Activated T-cell treated with anti-CD3 and anti-CD28 coated beads, Interleukin-2, amount 50 U/mL, for 24 hours (primary cell): ENCODE measurements at regions not wholly inside any gene's neighbourhood (a gene's known extent, or its start where the extent isn't known, plus 50 kb on each side); places are given as distances from the start of the nearest gene placed in this dataset.

Experiments used
- DNase-seq: peaks from one replicate; pipeline ENCODE4 v3.0.0-alpha.2; 2020
- H3K27ac Mint-ChIP-seq: 2 replicates; pipeline ENCODE4 v1.8.0; 2020; ENCODE audit warnings: mild to moderate bottlenecking, mixed read lengths
- H3K27me3 Mint-ChIP-seq: 2 replicates; pipeline ENCODE4 v1.8.0; 2020; ENCODE audit warnings: mixed read lengths
- H3K36me3 Mint-ChIP-seq: 2 replicates; pipeline ENCODE4 v1.8.0; 2020; ENCODE audit warnings: low read depth, mixed read lengths
- H3K4me1 Mint-ChIP-seq: 2 replicates; pipeline ENCODE4 v1.8.0; 2020; ENCODE audit warnings: low read depth, mixed read lengths
- H3K4me3 Mint-ChIP-seq: 2 replicates; pipeline ENCODE4 v1.8.0; 2020; ENCODE audit warnings: mild to moderate bottlenecking, moderate library complexity, mixed read lengths
- H3K9me3 Mint-ChIP-seq: 2 replicates; pipeline ENCODE4 v1.8.0; 2020; ENCODE audit warnings: mixed read lengths

- H3K9me3 Mint-ChIP-seq, result no peaks in the 10 kb centered on the region
- no peak for DNase-seq
- no peak overlapping the region for H3K27ac Mint-ChIP-seq
- H3K4me3 Mint-ChIP-seq, result no peak overlapping the region
- H3K36me3 Mint-ChIP-seq, result no peaks in the 10 kb centered on the region
- H3K4me1 Mint-ChIP-seq, result peaks cover 7% of the 10 kb centered on the region
- peaks cover 26% of the 10 kb centered on the region for H3K27me3 Mint-ChIP-seq
These were observed 254.4 kb downstream of the GLUD2 start for GRCh38 chrX:121301822-121302221.

- peaks cover 26% of the 10 kb centered on the region for H3K27me3 Mint-ChIP-seq
These were observed 260.0 kb downstream of the GLUD2 start for GRCh38 chrX:121307449-121307848.

DNA sequence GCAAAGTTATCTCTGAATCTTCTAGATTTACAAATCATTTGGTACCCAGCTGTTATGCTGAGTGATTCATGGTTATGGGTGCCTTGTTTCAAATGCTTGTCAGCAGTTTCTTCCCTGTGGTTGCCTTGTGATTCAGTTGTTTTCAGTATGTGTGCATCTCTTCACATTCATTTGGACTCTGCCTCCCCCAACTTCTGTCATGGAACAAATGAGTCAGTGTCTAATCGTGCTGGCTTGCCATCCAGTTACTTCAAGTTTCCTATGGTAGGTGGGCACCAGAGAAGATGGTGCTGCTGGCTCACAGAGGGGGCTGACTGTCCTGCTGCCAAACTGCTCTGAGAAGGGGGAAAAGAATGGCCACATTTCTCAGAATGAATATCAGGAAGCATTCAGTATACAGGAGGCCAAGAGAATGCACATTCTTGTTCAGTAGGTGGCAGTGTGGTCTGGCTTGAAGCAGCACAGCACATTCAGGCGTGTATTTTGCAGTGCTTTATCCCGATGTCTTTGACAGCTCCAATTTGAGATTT, 260.9 kb downstream of the GLUD2 start:
- H3K36me3 Mint-ChIP-seq, result no peaks in the 10 kb centered on the region
- peaks cover 24% of the 10 kb centered on the region for H3K27me3 Mint-ChIP-seq
- no peaks in the 10 kb centered on the region for H3K9me3 Mint-ChIP-seq
- peak; percentile 53 for DNase-seq
- H3K27ac Mint-ChIP-seq, result peak overlapping the region; percentile 92
- peaks cover 26% of the 10 kb centered on the region for H3K4me1 Mint-ChIP-seq
- no peak overlapping the region for H3K4me3 Mint-ChIP-seq

More at GRCh38 chrX:121307449-121307848, 260.0 kb downstream of the GLUD2 start:
- no peak for DNase-seq
- H3K4me3 Mint-ChIP-seq, result no peak overlapping the region
- no peaks in the 10 kb centered on the region for H3K9me3 Mint-ChIP-seq
- H3K27ac Mint-ChIP-seq, result peak overlapping the region; percentile 92
- H3K4me1 Mint-ChIP-seq, result peaks cover 26% of the 10 kb centered on the region
- H3K36me3 Mint-ChIP-seq, result no peaks in the 10 kb centered on the region

- H3K27me3 Mint-ChIP-seq, result peaks cover 12% of the 10 kb centered on the region
These were observed 263.4 kb downstream of the GLUD2 start for GRCh38 chrX:121310820-121311219.

GRCh38 chrX:121320441-121320840, 273.0 kb downstream of the GLUD2 start:
- Mint-ChIP-seq H3K9me3 (no peaks in the 10 kb centered on the region), H3K27ac (no peak overlapping the region), H3K4me3 (no peak overlapping the region), H3K27me3 (peaks cover 36% of the 10 kb centered on the region), H3K4me1 (no peaks in the 10 kb centered on the region), H3K36me3 (no peaks in the 10 kb centered on the region)
- no peak for DNase-seq

More at GRCh38 chrX:121310820-121311219, 263.4 kb downstream of the GLUD2 start:
- H3K4me1 Mint-ChIP-seq, result peaks cover 26% of the 10 kb centered on the region
- no peaks in the 10 kb centered on the region for H3K36me3 Mint-ChIP-seq
- H3K4me3 Mint-ChIP-seq, result no peak overlapping the region
- H3K27ac Mint-ChIP-seq, result no peak overlapping the region
- DNase-seq, result no peak
- no peaks in the 10 kb centered on the region for H3K9me3 Mint-ChIP-seq

GRCh38 chrX:121322159-121322558, 274.7 kb downstream of the GLUD2 start:
- Mint-ChIP-seq H3K4me1 (no peaks in the 10 kb centered on the region), H3K36me3 (no peaks in the 10 kb centered on the region), H3K27ac (no peak overlapping the region), H3K27me3 (peaks cover 39% of the 10 kb centered on the region), H3K9me3 (no peaks in the 10 kb centered on the region), H3K4me3 (no peak overlapping the region)
- no peak for DNase-seq

DNA sequence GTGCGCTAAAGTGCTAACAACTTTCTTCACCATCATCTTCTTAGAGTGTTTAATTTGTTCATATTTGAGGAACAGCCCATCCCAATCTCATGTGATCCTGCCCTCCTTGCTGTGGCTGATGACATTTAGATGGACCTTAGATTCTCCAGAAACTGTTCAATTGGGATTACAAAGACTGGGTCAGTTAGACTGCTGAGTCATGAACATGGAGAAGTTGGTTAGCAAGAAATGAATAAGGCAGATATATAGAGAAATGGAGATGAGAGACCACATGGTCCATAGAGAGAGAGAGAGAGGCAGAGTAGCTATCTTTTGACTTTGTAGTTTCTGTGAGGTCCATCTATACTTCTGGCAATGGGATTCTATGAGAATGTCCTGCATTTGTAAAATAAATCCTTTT, 275.9 kb downstream of the GLUD2 start:
- Mint-ChIP-seq H3K36me3 (no peaks in the 10 kb centered on the region), H3K4me3 (no peak overlapping the region), H3K4me1 (no peaks in the 10 kb centered on the region), H3K27me3 (peaks cover 41% of the 10 kb centered on the region), H3K27ac (no peak overlapping the region), H3K9me3 (no peaks in the 10 kb centered on the region)
- DNase-seq, result no peak

GRCh38 chrX:121333942-121334341, 286.5 kb downstream of the GLUD2 start:
- H3K27ac Mint-ChIP-seq, result no peak overlapping the region

GRCh38 chrX:121336831-121337421, 289.5 kb downstream of the GLUD2 start:
- no peak for DNase-seq
- Mint-ChIP-seq H3K36me3 (no peaks in the 10 kb centered on the region), H3K27ac (no peak overlapping the region), H3K4me3 (no peak overlapping the region), H3K4me1 (no peaks in the 10 kb centered on the region), H3K27me3 (peaks cover 6% of the 10 kb centered on the region), H3K9me3 (no peaks in the 10 kb centered on the region)

More at GRCh38 chrX:121333942-121334341, 286.5 kb downstream of the GLUD2 start:
- H3K36me3 Mint-ChIP-seq, result no peaks in the 10 kb centered on the region
- peaks cover 19% of the 10 kb centered on the region for H3K27me3 Mint-ChIP-seq
- no peaks in the 10 kb centered on the region for H3K4me1 Mint-ChIP-seq
- no peaks in the 10 kb centered on the region for H3K9me3 Mint-ChIP-seq
- DNase-seq, result no peak
- no peak overlapping the region for H3K4me3 Mint-ChIP-seq

DNA sequence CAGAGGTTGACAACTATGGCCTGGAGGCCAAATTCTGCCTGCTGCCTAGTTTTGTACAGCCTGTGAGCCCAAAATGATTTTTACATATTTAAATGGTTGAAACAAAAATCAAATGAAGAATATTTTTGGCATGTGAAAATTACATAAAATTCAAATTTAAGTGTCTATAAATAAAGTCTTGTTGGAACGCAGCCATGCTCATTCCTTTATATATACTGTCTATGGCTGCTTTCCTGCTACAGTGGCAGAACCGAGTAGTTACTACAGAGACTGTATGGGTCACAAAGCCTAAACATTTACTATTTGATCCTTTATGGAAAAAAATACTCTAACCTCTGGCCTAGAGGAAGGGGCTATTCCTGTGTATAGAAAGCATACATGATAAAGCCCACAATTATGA, 290.4 kb downstream of the GLUD2 start:
- no peaks in the 10 kb centered on the region for H3K4me1 Mint-ChIP-seq
- H3K27me3 Mint-ChIP-seq, result peaks cover 2% of the 10 kb centered on the region
- no peak for DNase-seq
- H3K27ac Mint-ChIP-seq, result no peak overlapping the region
- no peaks in the 10 kb centered on the region for H3K36me3 Mint-ChIP-seq
- H3K9me3 Mint-ChIP-seq, result no peaks in the 10 kb centered on the region
- no peak overlapping the region for H3K4me3 Mint-ChIP-seq

GRCh38 chrX:121349263-121349662, 301.9 kb downstream of the GLUD2 start:
- no peak overlapping the region for H3K4me3 Mint-ChIP-seq
- no peaks in the 10 kb centered on the region for H3K4me1 Mint-ChIP-seq
- H3K9me3 Mint-ChIP-seq, result peaks cover 8% of the 10 kb centered on the region
- DNase-seq, result no peak
- no peak overlapping the region for H3K27ac Mint-ChIP-seq
- peaks cover 30% of the 10 kb centered on the region for H3K27me3 Mint-ChIP-seq
- H3K36me3 Mint-ChIP-seq, result no peaks in the 10 kb centered on the region

DNA sequence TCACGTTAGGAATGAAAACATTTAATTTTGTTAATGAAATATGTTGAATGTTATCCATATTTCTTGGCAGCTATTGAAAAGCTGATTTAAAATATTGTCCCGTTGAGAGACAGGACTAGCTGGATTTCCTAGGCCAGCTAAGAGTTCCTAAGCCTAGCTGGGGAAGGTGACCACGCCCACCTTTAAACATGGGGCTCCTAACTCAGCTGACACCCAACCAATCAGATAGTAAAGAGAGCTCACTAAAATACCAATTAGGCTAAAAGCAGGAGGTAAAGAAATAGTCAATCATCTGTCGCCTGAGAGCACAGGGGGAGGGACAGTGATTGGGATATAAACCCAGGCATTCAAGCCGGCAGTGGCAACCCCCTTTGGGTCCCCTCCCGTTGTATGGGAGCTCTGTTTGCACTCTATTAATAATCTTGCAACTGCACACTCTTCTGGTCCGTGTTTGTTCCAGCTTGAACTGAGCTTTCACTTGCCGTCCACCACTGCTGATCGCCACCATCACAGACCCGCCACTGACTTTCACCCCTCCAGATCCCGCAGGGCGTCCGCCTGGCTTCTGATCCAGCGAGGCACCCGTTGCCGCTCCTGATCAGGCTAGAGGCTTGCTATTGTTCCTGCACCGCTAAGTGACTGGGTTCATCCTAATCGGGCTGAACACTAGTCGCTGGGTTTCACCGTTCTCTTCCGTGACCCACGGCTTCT, 308.9 kb downstream of the GLUD2 start:
- DNase-seq, result no peak
- Mint-ChIP-seq H3K27ac (no peak overlapping the region), H3K9me3 (peaks cover 2% of the 10 kb centered on the region), H3K4me1 (no peaks in the 10 kb centered on the region), H3K4me3 (no peak overlapping the region), H3K36me3 (no peaks in the 10 kb centered on the region), H3K27me3 (peaks cover 11% of the 10 kb centered on the region)

- no peak overlapping the region for H3K27ac Mint-ChIP-seq
These were observed 309.4 kb downstream of the GLUD2 start for GRCh38 chrX:121356850-121357171.

GRCh38 chrX:121360280-121360679, 312.9 kb downstream of the GLUD2 start:
- Mint-ChIP-seq H3K4me1 (no peaks in the 10 kb centered on the region), H3K27ac (no peak overlapping the region), H3K27me3 (peaks cover 18% of the 10 kb centered on the region), H3K36me3 (no peaks in the 10 kb centered on the region), H3K4me3 (no peak overlapping the region), H3K9me3 (no peaks in the 10 kb centered on the region)
- DNase-seq, result no peak

More at GRCh38 chrX:121356850-121357171, 309.4 kb downstream of the GLUD2 start:
- Mint-ChIP-seq H3K36me3 (no peaks in the 10 kb centered on the region), H3K27me3 (peaks cover 11% of the 10 kb centered on the region), H3K4me1 (no peaks in the 10 kb centered on the region), H3K9me3 (no peaks in the 10 kb centered on the region), H3K4me3 (no peak overlapping the region)
- DNase-seq, result no peak

DNA sequence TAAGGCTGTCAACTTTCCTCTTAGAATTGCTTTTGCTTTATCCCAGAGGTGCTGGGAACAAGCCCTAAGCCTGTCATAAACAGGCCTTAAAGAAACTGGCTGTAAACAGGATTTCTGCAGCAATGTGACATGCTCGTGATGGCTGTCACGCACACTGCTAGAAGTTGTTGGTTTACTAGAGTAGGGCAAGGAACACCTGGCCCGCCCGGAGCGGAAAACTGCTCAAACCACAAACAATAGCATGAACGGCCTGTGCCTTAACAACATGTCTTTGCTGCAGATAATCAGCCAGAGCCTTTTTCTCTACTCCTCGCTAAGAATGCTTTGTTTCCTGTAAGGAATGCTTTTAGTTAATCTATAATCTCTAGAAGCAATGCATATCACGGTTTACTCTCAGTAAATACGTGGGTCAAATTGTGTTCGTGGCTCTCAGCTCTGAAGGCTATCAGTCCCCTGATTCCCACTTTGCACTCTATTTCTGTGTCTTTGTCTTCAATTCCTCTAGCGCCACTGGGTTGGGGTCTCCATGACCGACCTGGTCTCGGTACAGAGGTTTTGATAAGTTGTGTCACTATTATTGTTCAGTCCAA, 318.3 kb downstream of the GLUD2 start:
- no peak overlapping the region for H3K4me3 Mint-ChIP-seq
- H3K36me3 Mint-ChIP-seq, result no peaks in the 10 kb centered on the region
- DNase-seq, result no peak
- no peak overlapping the region for H3K27ac Mint-ChIP-seq
- peaks cover 29% of the 10 kb centered on the region for H3K27me3 Mint-ChIP-seq
- H3K4me1 Mint-ChIP-seq, result no peaks in the 10 kb centered on the region
- H3K9me3 Mint-ChIP-seq, result no peaks in the 10 kb centered on the region
